CD4-positive, alpha-beta memory T cell (primary cell): ENCODE measurements at regions not wholly inside any gene's neighbourhood (a gene's known extent, or its start where the extent isn't known, plus 50 kb on each side); places are given as distances from the start of the nearest gene placed in this dataset.

Source experiments
- CTCF ChIA-PET: fragments of 350-600 bp; sonication (Branson Sonifier 250); formaldehyde crosslinking; loops from one replicate; lab custom pipeline; 2021; ENCODE audit warnings: inconsistent platforms; ENCODE audit not compliant: partially characterized antibody; lab: Charles Lee
- POLR2A ChIA-PET: fragments of 350-600 bp; sonication (Branson Sonifier 250); formaldehyde crosslinking; loops from one replicate; lab custom pipeline; 2021; ENCODE audit not compliant: partially characterized antibody; lab: Charles Lee
- DNase-seq, 5 donors: peaks; one replicate each; pipeline versions ENCODE4 v3.0.0 to v3.0.0-alpha.2; 2020 to 2022; ENCODE audit warnings: mixed read lengths in 1 of 5
- H3K27ac ChIP-seq: one replicate; pipeline ENCODE4 v1.7.0; 2013; ENCODE audit warnings: low read depth, low read length
- H3K27me3 ChIP-seq: 2 replicates; pipeline ENCODE4 v1.7.0; 2013; ENCODE audit warnings: mild to moderate bottlenecking, low read length, moderate library complexity; ENCODE audit not compliant: insufficient read depth
- H3K36me3 ChIP-seq: 2 replicates; pipeline ENCODE4 v1.7.0; 2013; ENCODE audit warnings: mild to moderate bottlenecking, low read length, moderate library complexity; ENCODE audit not compliant: insufficient read depth
- H3K4me1 ChIP-seq: 2 replicates; pipeline ENCODE4 v1.7.0; 2013; ENCODE audit warnings: mild to moderate bottlenecking, low read length, moderate library complexity; ENCODE audit not compliant: insufficient read depth
- H3K4me3 ChIP-seq, 2 donors: one replicate each; pipeline ENCODE4 v1.7.0; 2013; ENCODE audit warnings: low read length in 2 of 2, mild to moderate bottlenecking in 1 of 2
- H3K9me3 ChIP-seq, 2 donors: one replicate each; pipeline ENCODE4 v1.7.0; 2013; ENCODE audit warnings: low read length in 2 of 2, control low read depth in 1 of 2; ENCODE audit not compliant: control insufficient read depth in 1 of 2
- H3K27ac Mint-ChIP-seq, 7 donors: one replicate each; pipeline ENCODE4 v1.8.0; 2020 to 2021; ENCODE audit warnings: mixed read lengths in 7 of 7, mild to moderate bottlenecking in 6 of 7, inconsistent platforms in 3 of 7, moderate library complexity in 3 of 7
- H3K27me3 Mint-ChIP-seq, 2 donors: one replicate each; pipeline ENCODE4 v1.8.0; 2020 to 2021; ENCODE audit warnings: mixed read lengths in 2 of 2
- H3K36me3 Mint-ChIP-seq, 2 donors: one replicate each; pipeline ENCODE4 v1.8.0; 2020 to 2021; ENCODE audit warnings: mixed read lengths in 2 of 2, inconsistent platforms in 1 of 2, mild to moderate bottlenecking in 1 of 2
- H3K4me1 Mint-ChIP-seq, 4 donors: one replicate each; pipeline ENCODE4 v1.8.0; 2020 to 2021; ENCODE audit warnings: mixed read lengths in 4 of 4, mild to moderate bottlenecking in 1 of 4
- H3K4me3 Mint-ChIP-seq, 8 donors: one replicate each; pipeline ENCODE4 v1.8.0; 2020 to 2021; ENCODE audit warnings: mixed read lengths in 8 of 8, mild to moderate bottlenecking in 7 of 8, moderate library complexity in 6 of 8, inconsistent platforms in 3 of 8
- H3K9me3 Mint-ChIP-seq, 8 donors: one replicate each; pipeline ENCODE4 v1.8.0; 2020 to 2021; ENCODE audit warnings: mixed read lengths in 8 of 8, mild to moderate bottlenecking in 5 of 8, inconsistent platforms in 3 of 8, moderate library complexity in 1 of 8
- intact Hi-C: fragments of 100-400 bp; cut with micrococcal nuclease; formaldehyde crosslinking; loops from one replicate; pipeline ENCODE4 v1.15.1; 2023

DNA sequence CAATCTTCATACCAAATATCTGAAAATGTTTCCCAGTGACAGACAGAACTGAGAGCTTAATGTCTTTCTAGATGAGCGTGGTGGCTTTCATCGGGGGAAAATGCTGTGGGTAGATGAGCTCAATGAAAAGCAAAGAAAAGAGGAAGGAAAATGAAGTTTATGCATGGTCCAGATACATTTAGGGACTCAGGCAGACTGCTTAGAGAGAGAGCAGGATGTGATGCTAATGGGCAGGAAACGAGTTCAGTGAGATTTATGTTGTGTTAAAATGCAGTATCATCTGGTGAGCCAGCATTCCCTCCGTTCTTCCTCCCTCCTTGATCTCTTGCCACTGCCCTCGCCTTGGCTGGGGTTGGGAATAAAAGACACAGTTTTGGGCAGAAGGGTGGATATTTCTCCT is 229.2 kb downstream of the GBA3 start:
- ChIA-PET CTCF (no interaction called here), POLR2A (no interaction called here)
- intact Hi-C loops, result no loop called here
- Mint-ChIP-seq H3K27me3 (no peaks in the 10 kb centered on the region), H3K4me1 (no peaks in the 10 kb centered on the region), H3K36me3 (no peaks in the 10 kb centered on the region), H3K4me3 (no peak overlapping the region), H3K27ac (no peak overlapping the region), H3K9me3 (peaks cover 2 to 12% (median 6%) of the 10 kb centered on the region in 8 donors)
- Histone ChIP-seq H3K27ac (no peak overlapping the region), H3K4me1 (no peaks in the 10 kb centered on the region), H3K9me3 (no peaks in the 10 kb centered on the region), H3K27me3 (no peaks in the 10 kb centered on the region), H3K4me3 (no peak overlapping the region), H3K36me3 (no peaks in the 10 kb centered on the region)
- DNase-seq, result no peak

DNA sequence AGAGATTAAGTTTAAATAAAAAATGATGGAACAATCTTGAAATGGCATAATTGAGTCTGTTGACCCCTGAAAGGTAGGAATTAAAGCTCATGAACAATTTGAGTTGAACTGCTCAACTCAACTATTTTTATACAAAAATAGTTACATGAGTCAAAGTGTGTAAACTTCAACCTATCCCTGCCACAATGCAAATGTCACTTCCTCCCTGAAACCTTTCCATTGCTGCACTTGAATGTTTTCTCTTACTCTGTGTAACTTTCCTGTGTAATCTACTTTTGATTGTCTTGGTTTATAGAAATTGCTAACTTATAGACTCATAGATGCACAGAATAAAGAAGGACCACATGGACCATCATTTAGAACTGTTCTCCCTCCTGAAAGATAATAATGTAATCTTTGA is 218.5 kb downstream of the GBA3 start:
- no peaks in the 10 kb centered on the region for H3K27me3 Mint-ChIP-seq
- no peak overlapping the region for H3K27ac ChIP-seq
- no peak for DNase-seq
- no peaks in the 10 kb centered on the region for H3K36me3 ChIP-seq
- POLR2A ChIA-PET, result no interaction called here
- no peaks in the 10 kb centered on the region for H3K4me1 Mint-ChIP-seq
- H3K4me3 Mint-ChIP-seq, result no peak overlapping the region
- peaks cover 0 to 11% (median 4%) of the 10 kb centered on the region in 8 donors for H3K9me3 Mint-ChIP-seq
- intact Hi-C loops, result no loop called here
- H3K36me3 Mint-ChIP-seq, result no peaks in the 10 kb centered on the region
- H3K9me3 ChIP-seq, result no peaks in the 10 kb centered on the region
- H3K4me1 ChIP-seq, result no peaks in the 10 kb centered on the region
- H3K27me3 ChIP-seq, result no peaks in the 10 kb centered on the region
- CTCF ChIA-PET, result no interaction called here
- H3K4me3 ChIP-seq, result no peak overlapping the region
- H3K27ac Mint-ChIP-seq, result no peak overlapping the region

DNA sequence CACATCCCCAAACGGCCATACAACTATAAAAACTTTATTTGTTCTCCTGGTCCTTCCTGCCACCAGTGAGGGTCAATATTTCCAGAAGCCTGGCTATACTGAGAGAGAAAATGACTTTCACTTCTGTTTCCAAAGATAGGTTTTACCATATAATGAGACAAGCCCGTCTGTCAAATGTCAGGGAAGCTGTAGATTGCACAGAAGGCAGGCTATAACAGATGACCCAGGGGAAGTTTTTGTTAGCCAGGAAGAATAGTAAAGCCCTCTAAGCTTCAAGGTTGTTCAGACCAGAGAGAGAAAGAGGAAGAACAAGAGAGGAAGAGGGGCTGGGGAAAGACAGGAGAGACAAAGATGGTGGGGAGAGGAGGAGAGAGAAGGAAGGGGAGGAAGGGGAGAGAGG is 217.5 kb downstream of the GBA3 start:
- H3K9me3 Mint-ChIP-seq, result peaks cover 0 to 11% (median 4%) of the 10 kb centered on the region in 8 donors
- H3K4me3 ChIP-seq, result no peak overlapping the region
- no peaks in the 10 kb centered on the region for H3K27me3 ChIP-seq
- H3K27me3 Mint-ChIP-seq, result no peaks in the 10 kb centered on the region
- no peaks in the 10 kb centered on the region for H3K4me1 ChIP-seq
- H3K4me1 Mint-ChIP-seq, result no peaks in the 10 kb centered on the region
- no peaks in the 10 kb centered on the region for H3K36me3 ChIP-seq
- no peak overlapping the region for H3K27ac Mint-ChIP-seq
- H3K9me3 ChIP-seq, result no peaks in the 10 kb centered on the region
- DNase-seq, result no peak
- ChIA-PET POLR2A (no interaction called here), CTCF (no interaction called here)
- no peak overlapping the region for H3K4me3 Mint-ChIP-seq
- H3K27ac ChIP-seq, result no peak overlapping the region
- no peaks in the 10 kb centered on the region for H3K36me3 Mint-ChIP-seq
- intact Hi-C loops, result no loop called here

DNA sequence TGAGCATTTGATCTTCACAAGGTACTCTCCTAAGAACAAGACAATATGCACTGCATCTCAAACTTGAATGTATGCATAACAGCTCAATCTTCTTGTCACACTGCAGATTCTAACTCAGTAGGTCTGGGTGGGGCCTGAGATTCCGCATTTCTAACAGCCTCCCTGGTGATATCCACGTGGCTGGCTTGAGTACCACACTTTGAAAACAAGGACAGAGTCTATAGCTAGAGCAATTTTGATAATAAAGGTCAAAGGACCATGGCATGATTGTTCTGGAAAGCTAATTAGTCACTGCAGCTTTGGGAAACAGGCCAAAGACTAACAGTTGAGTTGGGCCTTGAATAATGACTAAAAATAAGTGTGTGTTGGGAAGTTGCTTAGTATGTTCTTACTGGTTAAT is 213.3 kb downstream of the GBA3 start:
- Histone ChIP-seq H3K9me3 (no peaks in the 10 kb centered on the region), H3K4me1 (no peaks in the 10 kb centered on the region), H3K4me3 (no peak overlapping the region), H3K27ac (no peak overlapping the region), H3K36me3 (no peaks in the 10 kb centered on the region), H3K27me3 (no peaks in the 10 kb centered on the region)
- peaks cover 0 to 11% (median 4%) of the 10 kb centered on the region in 8 donors for H3K9me3 Mint-ChIP-seq
- intact Hi-C loops, result no loop called here
- no peaks in the 10 kb centered on the region for H3K27me3 Mint-ChIP-seq
- DNase-seq, result no peak
- POLR2A ChIA-PET, result no interaction called here
- no peak overlapping the region for H3K27ac Mint-ChIP-seq
- H3K4me1 Mint-ChIP-seq, result no peaks in the 10 kb centered on the region
- CTCF ChIA-PET, result interaction anchor here (2.2 kb wide), 1 partner anchor 9 kb away, joined by 7 read pairs; no protein-coding TSS in a partner anchor
- no peaks in the 10 kb centered on the region for H3K36me3 Mint-ChIP-seq
- H3K4me3 Mint-ChIP-seq, result no peak overlapping the region

DNA sequence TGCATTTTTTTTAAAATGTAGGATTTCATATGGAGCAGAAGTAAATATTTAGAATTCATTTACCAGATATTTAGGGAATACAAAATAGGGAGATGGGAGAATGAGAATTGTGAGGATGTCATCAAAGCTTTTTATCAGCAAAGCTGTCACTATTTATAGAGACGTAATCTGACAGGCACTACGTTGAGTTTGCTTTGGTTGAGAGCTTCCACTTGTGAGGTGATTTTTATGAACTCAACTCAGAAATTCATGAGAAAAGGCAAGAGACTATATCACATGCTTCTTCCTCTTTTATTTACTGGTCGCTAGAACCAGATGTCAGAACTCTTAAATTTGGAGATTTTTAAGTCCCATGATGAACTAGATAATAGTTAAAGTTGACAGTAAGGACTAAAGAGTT is 211.2 kb downstream of the GBA3 start:
- H3K27ac ChIP-seq, result no peak overlapping the region
- no peak overlapping the region for H3K4me3 ChIP-seq
- H3K4me3 Mint-ChIP-seq, result no peak overlapping the region
- ChIA-PET CTCF (no interaction called here), POLR2A (no interaction called here)
- H3K36me3 ChIP-seq, result no peaks in the 10 kb centered on the region
- H3K27ac Mint-ChIP-seq, result no peak overlapping the region
- no peaks in the 10 kb centered on the region for H3K27me3 ChIP-seq
- H3K27me3 Mint-ChIP-seq, result no peaks in the 10 kb centered on the region
- DNase-seq, result no peak
- intact Hi-C loops, result no loop called here
- H3K4me1 ChIP-seq, result no peaks in the 10 kb centered on the region
- no peaks in the 10 kb centered on the region for H3K4me1 Mint-ChIP-seq
- no peaks in the 10 kb centered on the region for H3K36me3 Mint-ChIP-seq
- H3K9me3 ChIP-seq, result no peaks in the 10 kb centered on the region
- H3K9me3 Mint-ChIP-seq, result peaks cover 0 to 7% (median 1%) of the 10 kb centered on the region in 8 donors

DNA sequence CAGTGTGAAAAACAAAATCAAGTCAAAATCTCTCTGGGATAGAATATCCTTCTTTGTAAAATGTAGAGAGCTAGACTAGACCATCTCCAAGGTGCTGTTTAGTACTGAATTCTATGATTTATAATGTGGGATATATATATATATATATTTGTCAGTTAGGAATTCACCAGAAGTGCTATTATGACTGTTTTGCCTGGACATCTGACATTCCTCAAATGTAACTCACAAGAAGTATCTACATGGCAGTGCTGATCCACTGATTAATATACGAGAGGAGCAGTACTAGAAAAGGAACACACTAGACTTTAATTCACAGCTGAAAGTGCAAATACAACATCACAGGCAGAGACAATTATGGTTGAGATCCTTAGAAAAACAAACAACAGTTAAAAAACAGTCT is 208.9 kb downstream of the GBA3 start:
- Mint-ChIP-seq H3K36me3 (no peaks in the 10 kb centered on the region), H3K4me3 (no peak overlapping the region), H3K27me3 (peaks cover 0 to 2% of the 10 kb centered on the region in 2 donors), H3K9me3 (peaks cover 0 to 2% (median 0%) of the 10 kb centered on the region in 8 donors), H3K27ac (no peak overlapping the region), H3K4me1 (no peaks in the 10 kb centered on the region)
- intact Hi-C loops, result no loop called here
- H3K4me3 ChIP-seq, result no peak overlapping the region
- H3K36me3 ChIP-seq, result no peaks in the 10 kb centered on the region
- no peaks in the 10 kb centered on the region for H3K27me3 ChIP-seq
- H3K27ac ChIP-seq, result no peak overlapping the region
- H3K9me3 ChIP-seq, result no peaks in the 10 kb centered on the region
- POLR2A ChIA-PET, result no interaction called here
- CTCF ChIA-PET, result no interaction called here
- H3K4me1 ChIP-seq, result no peaks in the 10 kb centered on the region
- no peak for DNase-seq

DNA sequence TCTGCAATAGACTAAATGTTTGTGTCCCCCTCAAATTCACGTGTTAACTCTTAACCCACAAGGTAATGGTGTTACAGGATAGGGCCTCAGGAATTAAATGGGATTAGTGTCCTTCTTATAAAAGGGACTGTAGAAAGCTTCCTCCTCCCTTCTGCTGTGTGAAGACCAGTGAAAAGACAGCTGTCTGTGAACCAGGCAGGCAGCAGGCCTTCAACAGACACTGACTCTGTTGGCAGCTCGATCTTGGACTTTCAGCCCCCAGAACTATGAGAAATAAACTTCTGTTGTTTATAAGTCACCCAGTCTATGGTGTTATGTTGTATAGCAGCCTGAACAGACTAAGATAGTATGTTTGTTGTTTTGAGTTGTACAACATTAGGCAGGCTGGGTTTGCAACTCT is 208.1 kb downstream of the GBA3 start:
- H3K4me3 Mint-ChIP-seq, result no peak overlapping the region
- no peak overlapping the region for H3K27ac Mint-ChIP-seq
- no peaks in the 10 kb centered on the region for H3K36me3 Mint-ChIP-seq
- Histone ChIP-seq H3K4me1 (no peaks in the 10 kb centered on the region), H3K9me3 (no peaks in the 10 kb centered on the region), H3K27ac (no peak overlapping the region), H3K27me3 (no peaks in the 10 kb centered on the region), H3K4me3 (no peak overlapping the region), H3K36me3 (no peaks in the 10 kb centered on the region)
- DNase-seq, result no peak
- ChIA-PET CTCF (no interaction called here), POLR2A (no interaction called here)
- intact Hi-C loops, result no loop called here
- H3K27me3 Mint-ChIP-seq, result peaks cover 0 to 2% of the 10 kb centered on the region in 2 donors
- H3K9me3 Mint-ChIP-seq, result peaks cover 0 to 2% (median 0%) of the 10 kb centered on the region in 8 donors
- no peaks in the 10 kb centered on the region for H3K4me1 Mint-ChIP-seq
